Esophagus mucosa (tissue), 1 donor: ENCODE measurements at regions not wholly inside any gene's neighbourhood (a gene's known extent, or its start where the extent isn't known, plus 50 kb on each side); places are given as distances from the start of the nearest gene placed in this dataset.
"Not testable (repeated sequence)": the region's sequence is repeated elsewhere in the genome, so short reads cannot be mapped to it uniquely, and the experiment has no call there.

ENCODE experiments used
- ATAC-seq: fragments of 200-7000 bp; cut with Tn5 transposase; one replicate; pipeline ENCODE4 v1.9.1; 2020
- donor health status: DM: yes; HTN: yes; CAD: no.

GRCh38 chr21:9746311-9746710 is 775.1 kb upstream of the TPTE start:
- not testable (repeated sequence) for ATAC-seq

GRCh38 chr21:9746831-9747606 is 774.4 kb upstream of the TPTE start:
- ATAC-seq = not testable (repeated sequence)

GRCh38 chr21:9747870-9748269 is 773.5 kb upstream of the TPTE start:
- ATAC-seq = not testable (repeated sequence)

- not testable (repeated sequence) for ATAC-seq
These were observed 772.9 kb upstream of the TPTE start for GRCh38 chr21:9748451-9748850.

- ATAC-seq = not testable (repeated sequence)
These were observed 771.6 kb upstream of the TPTE start for GRCh38 chr21:9749741-9750230.

GRCh38 chr21:9750341-9751086 is 770.9 kb upstream of the TPTE start:
- ATAC-seq = peak; percentile 10

GRCh38 chr21:9751087-9751585 is 770.2 kb upstream of the TPTE start:
- ATAC-seq = peak; percentile 7

GRCh38 chr21:9752028-9752427 is 769.4 kb upstream of the TPTE start:
- not testable (repeated sequence) for ATAC-seq

- not testable (repeated sequence) for ATAC-seq
These were observed 767.9 kb upstream of the TPTE start for GRCh38 chr21:9753441-9753840.

GRCh38 chr21:9753943-9754342 is 767.4 kb upstream of the TPTE start:
- ATAC-seq = no peak

GRCh38 chr21:9754434-9754833 is 766.9 kb upstream of the TPTE start:
- not testable (repeated sequence) for ATAC-seq

- ATAC-seq = no peak
These were observed 765.8 kb upstream of the TPTE start for GRCh38 chr21:9755611-9756010.

- no peak for ATAC-seq
These were observed 764.7 kb upstream of the TPTE start for GRCh38 chr21:9756677-9757076.

GRCh38 chr21:9757118-9757517 is 764.3 kb upstream of the TPTE start:
- ATAC-seq = not testable (repeated sequence)

- ATAC-seq = not testable (repeated sequence)
These were observed 763.8 kb upstream of the TPTE start for GRCh38 chr21:9757572-9757971.

GRCh38 chr21:9758141-9758540 is 763.2 kb upstream of the TPTE start:
- ATAC-seq = no peak

GRCh38 chr21:9758888-9759287 is 762.5 kb upstream of the TPTE start:
- peak; percentile 9 for ATAC-seq

- no peak for ATAC-seq
These were observed 761.4 kb upstream of the TPTE start for GRCh38 chr21:9759972-9760371.

- no peak for ATAC-seq
These were observed 760.8 kb upstream of the TPTE start for GRCh38 chr21:9760398-9761074.

GRCh38 chr21:9763306-9763705 is 758.1 kb upstream of the TPTE start:
- ATAC-seq = no peak

- no peak for ATAC-seq
These were observed 757.6 kb upstream of the TPTE start for GRCh38 chr21:9763807-9764206.

- not testable (repeated sequence) for ATAC-seq
These were observed 757.1 kb upstream of the TPTE start for GRCh38 chr21:9764294-9764693.

GRCh38 chr21:9765538-9765937 is 755.8 kb upstream of the TPTE start:
- not testable (repeated sequence) for ATAC-seq
